ENCODE measurements at regions not wholly inside any gene's neighbourhood (a gene's known extent, or its start where the extent isn't known, plus 50 kb on each side); places are given as distances from the start of the nearest gene placed in this dataset.

- TF ChIP-seq YY1 (IDR thresholded peaks at IDR 0.05; ENCODE audit: low read depth, low read length): peak; percentile 52; the same call in 1 of the 2 replicates
- TF ChIP-seq BCL11A (IDR thresholded peaks at IDR 0.05; ENCODE audit: low read depth in 2 of 2, low read length in 2 of 2): no peak
Observed at GRCh38 chr5:173396311-173396993, 68.2 kb upstream of the STC2 start (continued).

Data from H1 (cell line).